Endothelial cell (in vitro differentiated cells): ENCODE measurements at regions not wholly inside any gene's neighbourhood (a gene's known extent, or its start where the extent isn't known, plus 50 kb on each side); places are given as distances from the start of the nearest gene placed in this dataset.

Experiments
- DNase-seq: peaks from one replicate; pipeline ENCODE4 v3.0.0; 2021; ENCODE audit warnings: low spot score
- H3K27ac Mint-ChIP-seq: one replicate; pipeline ENCODE4 v1.8.0; 2021; ENCODE audit warnings: mixed read lengths, inconsistent platforms; ENCODE audit not compliant: unreplicated experiment
- H3K27me3 Mint-ChIP-seq: one replicate; pipeline ENCODE4 v1.8.0; 2021; ENCODE audit warnings: mild to moderate bottlenecking, moderate library complexity, mixed read lengths, inconsistent platforms; ENCODE audit not compliant: unreplicated experiment
- H3K36me3 Mint-ChIP-seq: one replicate; pipeline ENCODE4 v1.8.0; 2021; ENCODE audit warnings: mild to moderate bottlenecking, low read depth, mixed read lengths, inconsistent platforms; ENCODE audit not compliant: unreplicated experiment
- H3K4me1 Mint-ChIP-seq: one replicate; pipeline ENCODE4 v1.8.0; 2021; ENCODE audit warnings: mild to moderate bottlenecking, mixed read lengths, inconsistent platforms; ENCODE audit not compliant: unreplicated experiment
- H3K4me3 Mint-ChIP-seq: one replicate; pipeline ENCODE4 v1.8.0; 2021; ENCODE audit warnings: mild to moderate bottlenecking, mixed read lengths, inconsistent platforms; ENCODE audit not compliant: unreplicated experiment
- H3K9me3 Mint-ChIP-seq: one replicate; pipeline ENCODE4 v1.8.0; 2021; ENCODE audit warnings: mixed read lengths, inconsistent platforms; ENCODE audit not compliant: unreplicated experiment
- TF ChIP-seq, protein P1 (sequence below): fragments of 200-600 bp; sonication (generic); IDR thresholded peaks from one replicate; pipeline ENCODE4 v1.5.0; 2021; ENCODE audit warnings: antibody characterized with exemption; ENCODE audit not compliant: unreplicated experiment

DNA sequence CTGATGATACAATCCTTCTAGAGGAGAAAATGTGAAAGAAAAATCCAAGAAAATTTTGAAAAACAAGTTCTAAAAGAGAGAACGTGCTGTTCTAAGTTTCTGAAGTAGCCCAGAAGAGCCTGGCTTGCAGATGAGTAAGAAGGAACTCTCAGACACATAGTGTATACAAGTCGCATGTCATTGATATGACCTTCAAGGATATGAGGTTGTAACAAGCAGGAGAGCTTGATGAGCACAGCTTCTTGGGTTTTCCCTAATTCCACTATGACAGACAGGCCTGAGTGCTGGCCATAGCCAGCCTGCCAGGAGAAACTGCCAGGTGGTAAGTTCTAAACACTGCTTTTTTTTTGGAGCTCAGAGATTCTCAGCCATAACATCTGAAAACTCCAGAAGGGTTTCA is 235.7 kb upstream of the SIX2 start:
- no peaks in the 10 kb centered on the region for H3K27me3 Mint-ChIP-seq
- no peak for DNase-seq

DNA sequence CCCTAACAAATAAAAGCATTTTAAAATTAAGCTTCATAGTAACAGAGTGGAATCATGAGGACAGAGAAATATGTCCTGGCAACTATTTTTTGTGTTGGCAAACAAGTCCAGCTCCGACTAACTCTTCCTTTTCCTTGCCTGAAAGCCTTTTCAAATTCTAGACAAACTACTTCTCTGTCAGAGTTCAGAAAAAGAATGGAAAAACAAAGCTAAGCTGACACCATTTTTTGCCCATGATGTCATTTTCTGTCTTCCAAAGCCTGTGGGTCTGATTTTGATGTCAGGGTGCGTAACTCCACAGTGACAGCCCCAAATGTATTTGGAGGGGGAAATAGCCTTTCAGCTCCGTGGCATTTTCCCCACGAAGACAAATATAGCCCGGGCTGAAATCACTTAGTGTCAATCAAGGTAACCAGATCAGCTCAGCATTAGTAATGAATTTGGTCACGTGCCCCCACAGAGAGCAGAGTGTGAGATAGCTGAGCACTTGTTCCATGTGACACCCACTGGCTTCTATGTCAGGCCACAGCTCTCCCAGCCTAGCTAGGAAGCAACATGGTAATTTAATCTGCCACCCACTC is 233.0 kb upstream of the SIX2 start:
- DNase-seq = no peak
- Mint-ChIP-seq H3K27me3 (no peaks in the 10 kb centered on the region), H3K4me3 (no peak overlapping the region), H3K36me3 (no peaks in the 10 kb centered on the region), H3K4me1 (no peaks in the 10 kb centered on the region), H3K27ac (no peak overlapping the region), H3K9me3 (no peaks in the 10 kb centered on the region)
- TF ChIP-seq, protein P1, sequence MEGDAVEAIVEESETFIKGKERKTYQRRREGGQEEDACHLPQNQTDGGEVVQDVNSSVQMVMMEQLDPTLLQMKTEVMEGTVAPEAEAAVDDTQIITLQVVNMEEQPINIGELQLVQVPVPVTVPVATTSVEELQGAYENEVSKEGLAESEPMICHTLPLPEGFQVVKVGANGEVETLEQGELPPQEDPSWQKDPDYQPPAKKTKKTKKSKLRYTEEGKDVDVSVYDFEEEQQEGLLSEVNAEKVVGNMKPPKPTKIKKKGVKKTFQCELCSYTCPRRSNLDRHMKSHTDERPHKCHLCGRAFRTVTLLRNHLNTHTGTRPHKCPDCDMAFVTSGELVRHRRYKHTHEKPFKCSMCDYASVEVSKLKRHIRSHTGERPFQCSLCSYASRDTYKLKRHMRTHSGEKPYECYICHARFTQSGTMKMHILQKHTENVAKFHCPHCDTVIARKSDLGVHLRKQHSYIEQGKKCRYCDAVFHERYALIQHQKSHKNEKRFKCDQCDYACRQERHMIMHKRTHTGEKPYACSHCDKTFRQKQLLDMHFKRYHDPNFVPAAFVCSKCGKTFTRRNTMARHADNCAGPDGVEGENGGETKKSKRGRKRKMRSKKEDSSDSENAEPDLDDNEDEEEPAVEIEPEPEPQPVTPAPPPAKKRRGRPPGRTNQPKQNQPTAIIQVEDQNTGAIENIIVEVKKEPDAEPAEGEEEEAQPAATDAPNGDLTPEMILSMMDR = no peak

More for the DNA sequence above, 235.7 kb upstream of the SIX2 start:
- Mint-ChIP-seq H3K9me3 (no peaks in the 10 kb centered on the region), H3K4me3 (no peak overlapping the region), H3K36me3 (no peaks in the 10 kb centered on the region), H3K4me1 (peaks cover 4% of the 10 kb centered on the region), H3K27ac (no peak overlapping the region)
- TF ChIP-seq, protein P1 = no peak

DNA sequence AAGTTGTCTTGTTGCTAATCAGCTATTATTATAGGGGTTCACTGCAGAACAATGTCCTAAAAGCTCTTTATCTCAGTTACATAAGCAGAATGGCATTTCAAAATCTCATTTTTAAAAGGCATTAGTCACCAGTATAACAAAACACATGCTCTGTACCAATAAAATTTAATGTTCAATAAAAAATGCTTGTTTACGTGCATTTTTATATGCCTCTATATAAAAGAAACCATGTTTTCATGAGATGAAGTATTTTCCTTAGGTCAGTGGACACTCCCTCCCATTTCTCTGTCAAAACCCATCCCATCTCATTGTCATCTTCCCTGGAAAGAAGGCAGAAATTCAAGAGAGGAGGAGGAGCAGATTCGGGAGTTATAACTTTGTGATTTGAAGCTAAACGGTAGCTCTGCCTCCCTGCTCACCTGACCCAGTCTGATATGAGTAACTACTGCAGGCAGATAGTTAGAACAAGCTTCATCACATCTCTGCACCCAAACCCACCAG is 231.9 kb upstream of the SIX2 start:
- Mint-ChIP-seq H3K9me3 (no peaks in the 10 kb centered on the region), H3K4me1 (no peaks in the 10 kb centered on the region), H3K27ac (no peak overlapping the region), H3K4me3 (no peak overlapping the region), H3K36me3 (no peaks in the 10 kb centered on the region), H3K27me3 (no peaks in the 10 kb centered on the region)
- TF ChIP-seq, protein P1 = no peak
- no peak for DNase-seq

DNA sequence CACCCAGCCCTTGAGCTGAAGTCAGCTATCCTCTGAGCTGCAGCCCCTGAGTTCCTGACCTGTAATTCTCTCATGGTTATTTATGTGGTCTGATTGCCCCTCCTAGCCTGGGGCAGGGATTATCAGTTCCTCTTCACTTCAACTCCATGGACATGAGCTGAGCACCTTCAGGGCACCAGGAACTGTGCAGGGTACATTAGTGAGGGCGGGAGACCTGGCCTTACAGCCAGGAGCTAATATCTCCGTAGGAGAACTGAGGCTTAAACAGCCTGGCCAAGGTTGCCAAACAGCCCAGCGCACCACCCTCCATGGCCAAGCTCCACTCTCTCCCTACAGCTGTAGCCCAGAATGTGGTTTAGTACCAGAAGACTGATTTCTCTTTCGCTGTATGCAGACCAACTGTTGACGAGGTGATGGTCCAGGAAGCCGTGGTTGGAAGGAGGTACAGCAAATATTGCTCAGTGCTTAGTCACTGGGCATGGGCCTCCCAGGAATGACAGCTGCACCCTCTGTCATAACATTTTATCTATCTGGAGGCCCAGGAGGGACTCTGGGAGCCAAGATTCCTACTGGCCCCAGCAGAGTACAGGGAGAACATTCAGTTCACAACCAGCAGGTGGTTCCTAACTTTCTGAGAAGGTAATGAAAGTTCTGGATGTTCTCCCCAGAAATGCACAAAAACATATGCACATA is 228.7 kb upstream of the SIX2 start:
- TF ChIP-seq, protein P1 = no peak
- Mint-ChIP-seq H3K4me3 (no peak overlapping the region), H3K36me3 (no peaks in the 10 kb centered on the region), H3K4me1 (no peaks in the 10 kb centered on the region), H3K27me3 (no peaks in the 10 kb centered on the region), H3K27ac (no peak overlapping the region), H3K9me3 (no peaks in the 10 kb centered on the region)
- DNase-seq = no peak

DNA sequence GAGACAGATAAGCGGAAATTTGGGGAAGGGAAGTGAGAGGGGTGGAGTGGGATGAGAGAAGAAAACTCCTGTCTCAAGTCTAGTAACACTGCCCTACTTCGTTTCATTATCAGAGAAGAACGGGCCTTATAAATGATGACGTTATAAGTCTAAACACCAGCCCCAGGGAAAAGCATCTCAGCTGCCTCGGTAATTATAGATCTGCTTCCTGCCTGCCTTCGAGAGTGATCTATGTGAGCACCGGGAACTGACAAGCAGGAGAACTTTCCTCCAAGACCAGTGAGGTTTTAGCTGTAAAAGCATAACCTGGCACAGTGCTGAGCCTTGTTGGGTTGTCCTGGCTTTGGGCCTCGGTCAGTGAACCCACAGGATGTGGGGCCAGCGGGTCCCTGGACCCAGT is 227.9 kb upstream of the SIX2 start:
- no peaks in the 10 kb centered on the region for H3K36me3 Mint-ChIP-seq
- no peaks in the 10 kb centered on the region for H3K27me3 Mint-ChIP-seq
- TF ChIP-seq, protein P1 = no peak
- H3K4me1 Mint-ChIP-seq = no peaks in the 10 kb centered on the region
- no peaks in the 10 kb centered on the region for H3K9me3 Mint-ChIP-seq
- no peak overlapping the region for H3K4me3 Mint-ChIP-seq
- no peak for DNase-seq
- no peak overlapping the region for H3K27ac Mint-ChIP-seq
